HG03175 (cell line): ENCODE measurements at regions not wholly inside any gene's neighbourhood (a gene's known extent, or its start where the extent isn't known, plus 50 kb on each side); places are given as distances from the start of the nearest gene placed in this dataset.

Source experiments
- ATAC-seq: cut with Tn5 transposase; IDR thresholded peaks from one replicate; pipeline ENCODE4 v1.9.1; 2021; ENCODE audit warnings: mild to moderate bottlenecking, moderate library complexity; ENCODE audit not compliant: unreplicated experiment

DNA sequence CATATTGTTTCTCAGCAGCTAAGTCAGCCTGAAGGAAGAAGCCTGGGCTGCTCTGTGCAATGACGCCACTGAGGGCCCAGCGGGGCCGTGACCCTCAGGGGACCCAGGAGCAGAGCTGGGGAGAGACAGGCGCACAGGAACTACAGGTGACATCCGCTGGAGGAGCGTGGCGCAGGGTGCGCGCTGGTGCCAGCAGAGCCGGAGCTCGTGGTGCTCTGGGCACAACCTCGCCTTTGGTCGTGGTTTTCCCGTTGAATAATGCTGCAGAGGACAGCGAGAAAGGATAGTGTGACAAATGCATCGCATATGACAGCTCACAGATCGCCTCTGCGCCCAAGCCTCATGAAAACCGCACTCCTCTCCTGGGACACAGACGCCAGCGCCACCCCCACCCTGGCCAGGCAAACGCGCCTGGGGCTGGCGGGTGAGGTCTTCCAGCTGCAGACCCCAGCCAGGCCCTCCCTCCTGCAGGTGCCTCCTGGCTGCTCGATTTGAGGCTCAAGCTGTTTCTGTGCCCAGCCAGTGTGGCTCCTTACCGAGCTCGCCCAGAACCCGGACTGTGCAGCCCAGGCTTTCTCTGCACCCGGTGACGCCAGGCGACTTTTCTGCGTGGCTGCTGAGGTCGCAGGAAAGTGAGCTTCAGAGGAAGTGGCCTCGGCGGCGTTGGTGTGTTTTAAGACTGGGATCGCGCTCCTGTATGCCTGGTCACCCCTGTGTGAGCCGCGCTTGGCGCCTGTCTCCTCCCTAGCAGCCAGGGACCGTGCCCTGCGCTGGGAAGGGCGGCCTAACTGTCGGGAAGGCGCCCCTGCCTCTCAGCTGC lies 583.1 kb upstream of the HS6ST1 start:
- ATAC-seq, result no peak

- no peak for ATAC-seq
Measured at GRCh38 chr2:128903637-128904036, 585.0 kb upstream of the HS6ST1 start.

- ATAC-seq, result no peak
Measured at GRCh38 chr2:128911276-128911675, 592.6 kb upstream of the HS6ST1 start.

DNA sequence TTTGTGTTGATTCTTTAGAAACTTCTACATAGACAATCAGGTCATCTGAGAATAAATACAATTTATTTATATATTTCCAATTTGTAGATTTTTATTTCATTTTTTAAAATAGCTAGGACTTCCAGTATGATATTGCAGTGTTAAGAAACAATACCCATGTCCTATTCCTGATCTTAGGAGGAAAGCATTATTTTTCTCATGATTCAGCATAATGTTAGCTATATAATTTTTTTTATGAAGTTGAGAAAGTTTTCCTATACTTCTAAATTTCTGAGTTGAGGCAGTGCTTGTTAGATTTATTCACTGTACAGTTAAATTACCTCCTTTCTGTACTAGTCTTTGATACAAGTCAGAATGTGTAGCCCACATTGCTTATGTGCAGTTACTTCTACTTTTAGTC lies 595.7 kb upstream of the HS6ST1 start:
- no peak for ATAC-seq

GRCh38 chr2:128921751-128922150 lies 603.1 kb upstream of the HS6ST1 start:
- no peak for ATAC-seq

DNA sequence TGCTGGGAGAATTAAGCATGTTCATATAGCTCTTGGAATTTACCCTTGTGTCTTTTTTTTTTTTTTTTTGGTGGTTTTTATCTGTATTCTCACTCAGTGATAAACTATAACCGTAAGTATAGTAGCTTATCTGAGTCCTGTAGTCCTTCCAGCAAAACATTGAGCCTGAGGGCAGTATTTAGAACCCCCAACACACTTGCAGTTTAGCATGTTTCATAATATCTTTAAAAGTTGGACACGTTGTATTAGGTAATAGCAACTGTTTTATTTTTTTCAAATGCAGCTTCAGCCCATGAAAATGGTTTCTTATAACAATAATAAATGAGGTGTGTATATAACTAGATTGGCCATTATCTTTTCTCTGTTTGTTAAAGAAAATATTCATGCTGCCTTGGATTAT lies 603.5 kb upstream of the HS6ST1 start:
- ATAC-seq, result no peak

- ATAC-seq, result no peak
Measured at GRCh38 chr2:128925631-128926030, 607.0 kb upstream of the HS6ST1 start.

- ATAC-seq, result no peak
Measured at GRCh38 chr2:128930101-128930500, 611.4 kb upstream of the HS6ST1 start.

DNA sequence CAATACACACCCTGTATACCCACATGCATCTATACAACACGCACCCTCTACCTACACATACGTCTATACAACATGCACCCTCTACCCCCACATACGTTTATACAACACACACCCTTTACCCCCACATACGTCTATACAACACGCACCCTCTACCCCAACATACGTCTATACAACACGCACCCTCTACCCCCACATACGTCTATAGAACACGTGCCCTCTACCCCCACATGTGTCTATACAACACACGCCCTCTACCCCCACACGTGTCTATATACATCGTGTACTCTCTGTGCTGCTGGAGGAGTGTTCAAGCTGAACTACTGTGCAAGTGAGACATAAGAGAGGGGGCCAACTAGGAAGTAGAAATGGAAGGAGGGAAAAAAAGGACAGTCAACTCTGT lies 621.7 kb upstream of the HS6ST1 start:
- ATAC-seq, result no peak

DNA sequence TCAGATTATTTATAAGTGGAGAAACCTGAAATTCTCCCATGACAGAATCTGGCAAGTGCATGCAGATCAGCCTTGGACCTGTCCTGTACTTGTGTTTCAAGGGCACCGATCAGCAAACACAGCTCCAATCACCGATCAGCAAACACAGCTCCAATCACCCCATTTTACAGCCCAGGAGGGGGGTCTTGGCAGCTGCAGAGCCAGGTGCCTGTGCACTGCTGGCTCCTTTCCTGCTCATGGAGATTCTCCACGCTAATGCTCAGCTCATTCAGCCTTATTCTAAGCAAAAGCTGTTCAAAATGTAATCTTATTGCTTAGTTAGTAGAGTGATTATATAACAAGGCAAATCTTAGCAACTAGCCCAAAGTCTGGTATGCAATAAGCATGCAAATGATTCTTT lies 623.1 kb upstream of the HS6ST1 start:
- ATAC-seq, result no peak

GRCh38 chr2:128949360-128949759 lies 630.7 kb upstream of the HS6ST1 start:
- ATAC-seq, result no peak

GRCh38 chr2:128950758-128951157 lies 632.1 kb upstream of the HS6ST1 start:
- ATAC-seq, result no peak

DNA sequence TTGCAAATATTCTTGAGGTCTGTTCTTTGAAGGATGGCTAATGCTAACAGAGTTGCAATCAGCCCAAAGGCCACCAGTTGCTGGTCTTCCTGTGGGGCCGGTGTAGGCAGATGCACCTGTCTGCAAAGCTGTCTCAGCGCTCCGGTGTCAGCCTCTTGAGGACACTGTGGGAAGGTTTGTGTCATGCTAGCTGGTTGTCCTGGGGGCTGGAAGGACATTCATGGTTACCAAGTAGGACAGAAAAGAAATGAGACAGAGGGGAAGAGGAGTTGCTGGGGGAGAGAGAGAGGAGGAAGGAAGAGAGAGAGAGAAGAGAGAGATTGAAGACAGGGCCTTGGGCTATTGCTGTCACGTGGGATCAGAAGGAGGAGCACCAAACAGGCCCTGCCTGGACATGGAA lies 639.6 kb upstream of the HS6ST1 start:
- no peak for ATAC-seq

DNA sequence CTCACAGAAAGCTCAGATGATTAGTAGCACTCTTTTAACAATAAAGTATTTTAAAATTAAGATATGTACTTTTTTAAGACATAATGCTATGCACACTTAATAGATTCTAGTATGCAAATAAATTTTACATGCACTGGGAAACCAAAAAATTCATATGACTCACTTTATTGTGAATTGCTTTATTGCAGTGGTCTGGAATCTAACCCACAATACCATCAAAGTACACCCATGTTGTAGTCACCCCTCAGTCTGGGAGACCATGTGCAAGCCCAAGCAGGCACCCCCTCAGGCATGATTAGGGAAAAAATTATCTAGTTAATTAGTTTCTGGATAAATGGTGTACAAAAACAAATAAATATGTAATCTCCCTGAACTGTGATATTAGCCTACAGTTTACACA lies 649.0 kb upstream of the HS6ST1 start:
- ATAC-seq, result no peak

DNA sequence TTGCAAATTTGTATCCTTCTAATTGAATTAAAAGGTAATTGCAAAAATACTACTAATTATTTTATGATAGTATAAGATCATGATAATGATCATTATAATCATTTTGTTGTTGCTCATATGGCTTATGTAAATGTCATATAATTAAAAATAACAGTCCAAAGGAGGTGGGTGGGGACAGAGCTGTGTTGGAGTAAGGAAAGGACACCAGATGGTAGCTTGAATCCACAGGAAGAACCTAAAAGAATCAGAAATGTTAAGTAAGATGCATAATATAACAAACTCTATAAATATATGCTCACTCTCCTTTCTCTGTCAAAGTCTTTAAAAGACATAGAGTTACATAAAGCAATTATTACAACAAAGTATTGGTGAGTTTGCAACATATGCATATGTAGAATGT lies 650.7 kb upstream of the HS6ST1 start:
- no peak for ATAC-seq

DNA sequence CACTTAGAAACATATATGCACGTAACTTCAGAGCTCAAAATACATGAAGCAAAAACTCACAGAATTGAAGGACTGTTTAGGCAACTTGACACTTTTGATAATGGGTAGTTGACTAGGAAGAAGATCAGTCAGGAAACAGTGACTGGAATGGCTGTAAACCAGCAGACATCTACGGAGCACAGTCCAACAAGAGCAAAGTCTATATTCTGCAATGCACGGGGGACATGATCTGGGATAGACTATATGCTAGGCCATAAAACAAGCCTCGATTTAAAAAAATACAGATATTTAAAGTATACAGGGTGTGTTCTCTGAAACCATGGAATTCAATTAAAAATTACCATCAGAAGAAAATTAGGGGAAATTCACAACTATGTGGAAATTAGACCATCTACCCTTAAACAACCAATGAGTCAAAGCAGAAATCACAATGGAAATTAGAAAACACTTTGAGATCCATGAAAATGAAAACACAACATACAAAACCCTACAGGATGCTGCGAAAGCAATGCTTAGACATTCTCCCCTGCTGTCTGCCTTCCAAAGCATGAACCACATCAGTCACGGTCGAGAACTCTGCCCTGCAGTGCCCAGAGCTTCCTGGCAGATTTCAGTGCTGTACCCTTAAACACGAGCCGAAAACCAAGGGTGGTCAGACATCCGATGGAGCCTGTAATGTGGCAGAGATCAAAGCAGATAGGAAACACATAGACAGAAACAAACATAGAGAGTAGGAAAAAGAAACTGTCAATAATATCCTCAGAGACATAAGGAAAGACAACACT lies 651.9 kb upstream of the HS6ST1 start:
- no peak for ATAC-seq

DNA sequence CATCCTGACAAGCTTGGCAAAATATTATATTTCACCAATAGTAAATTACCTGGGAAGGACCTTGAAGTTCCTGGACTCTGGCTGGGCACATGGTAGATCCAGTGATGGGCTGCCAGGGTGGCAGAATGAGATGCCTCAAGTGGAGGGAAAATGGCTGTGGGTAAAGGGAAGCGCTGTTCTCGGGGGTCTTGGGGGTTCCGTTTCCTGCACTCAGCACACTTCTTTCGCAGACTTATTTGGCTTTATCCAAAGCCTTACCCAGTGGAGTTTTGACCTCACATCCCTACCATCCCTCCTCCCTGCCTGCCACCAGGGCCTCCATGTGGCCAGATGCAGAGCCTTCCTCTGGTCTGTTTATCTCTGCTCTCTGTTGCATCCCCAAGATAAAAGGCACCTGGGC lies 654.9 kb upstream of the HS6ST1 start:
- no peak for ATAC-seq

- no peak for ATAC-seq
Measured at GRCh38 chr2:128978212-128978611, 659.5 kb upstream of the HS6ST1 start.

- no peak for ATAC-seq
Measured at GRCh38 chr2:128979182-128979581, 660.5 kb upstream of the HS6ST1 start.

DNA sequence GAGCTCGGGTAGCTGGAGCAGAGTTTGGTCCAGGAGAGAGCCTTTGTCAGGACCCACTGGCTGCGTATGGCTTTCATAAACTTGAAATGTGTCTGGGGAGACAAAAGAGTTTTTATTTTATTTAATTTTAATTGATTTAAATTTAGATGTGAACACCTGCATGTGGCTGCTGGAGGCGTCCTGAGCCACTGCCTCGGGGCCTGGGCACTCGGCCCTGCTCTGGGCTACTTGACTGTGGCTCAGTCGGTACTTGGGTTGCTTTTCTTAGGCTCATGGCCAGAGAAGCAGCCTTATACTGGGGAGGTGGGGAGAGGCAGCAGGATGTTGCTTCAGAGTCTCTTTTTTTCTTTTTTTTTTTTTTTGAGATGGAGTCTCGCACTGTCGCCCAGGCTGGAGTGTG lies 661.8 kb upstream of the HS6ST1 start:
- no peak for ATAC-seq

DNA sequence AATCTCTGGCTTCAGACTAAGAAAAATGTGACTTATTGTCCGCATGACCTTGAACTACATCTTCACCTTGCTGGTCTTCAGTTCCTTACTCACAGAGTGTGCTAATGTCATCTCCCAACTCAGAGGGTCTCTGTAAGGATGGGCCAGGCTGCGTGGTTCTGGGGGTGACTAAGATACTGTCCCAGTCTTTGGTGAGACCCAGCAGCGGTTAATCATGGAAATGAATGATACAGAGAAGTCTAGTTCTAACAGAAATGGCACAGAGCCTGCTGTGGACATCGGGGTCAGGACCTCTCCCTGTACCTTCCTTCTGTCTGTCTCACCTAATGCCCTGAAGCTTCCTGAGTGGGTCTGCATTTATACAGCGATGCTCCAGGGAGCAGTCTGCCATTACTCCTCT lies 662.7 kb upstream of the HS6ST1 start:
- ATAC-seq, result no peak

DNA sequence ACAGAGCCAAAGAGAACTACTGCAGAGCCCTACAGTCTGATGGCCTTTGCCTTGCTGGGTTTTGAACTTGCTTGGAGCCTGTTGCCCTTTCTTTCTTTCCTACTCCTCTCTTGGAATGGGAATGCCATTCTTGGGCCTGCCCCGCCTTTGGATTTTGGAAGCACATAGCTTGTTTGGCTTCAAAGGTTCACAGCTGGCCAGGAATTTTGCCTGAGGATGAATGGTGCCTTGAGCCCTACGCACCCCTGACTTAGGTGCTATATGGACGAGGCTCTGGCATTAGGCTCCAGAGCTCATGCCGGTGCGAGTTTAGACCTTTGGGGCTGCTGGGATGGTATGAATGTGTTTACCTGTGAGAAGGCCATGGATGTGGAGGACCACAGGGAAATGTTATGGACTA lies 663.3 kb upstream of the HS6ST1 start:
- ATAC-seq, result no peak
